ENCODE measurements at regions not wholly inside any gene's neighbourhood (a gene's known extent, or its start where the extent isn't known, plus 50 kb on each side); places are given as distances from the start of the nearest gene placed in this dataset.

DNA sequence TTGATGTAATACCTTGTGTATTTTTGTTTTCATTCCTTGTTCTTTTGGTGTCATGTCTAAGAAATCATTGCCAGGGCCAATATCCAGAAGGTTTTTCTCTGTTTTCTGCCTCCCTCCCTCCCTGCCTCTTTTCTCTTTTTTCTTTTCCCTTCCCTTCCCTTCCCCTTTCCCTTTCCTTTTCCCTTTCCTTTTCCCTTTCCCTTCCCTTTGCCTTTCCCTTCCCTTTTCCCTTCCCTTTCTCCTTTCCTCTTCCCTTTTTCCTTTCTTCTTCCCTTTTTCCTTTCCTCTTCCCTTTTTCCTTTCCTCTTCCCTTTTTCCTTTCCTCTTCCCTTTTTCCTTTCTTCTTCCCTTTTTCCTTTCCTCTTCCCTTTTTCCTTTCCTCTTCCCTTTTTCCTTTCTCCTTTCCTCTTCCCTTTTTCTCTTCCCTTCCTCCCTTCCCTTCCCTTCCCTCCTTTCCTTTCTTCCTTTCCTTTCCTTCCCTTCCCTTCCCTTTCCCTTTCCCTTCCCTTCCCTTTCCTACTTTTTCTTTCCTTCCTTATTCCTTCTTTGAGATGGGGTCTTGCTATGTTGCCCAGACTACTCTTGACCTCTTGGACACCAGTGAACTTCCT is 646.1 kb downstream of the RAPGEF2 start:
- intact Hi-C loops (cut with micrococcal nuclease), result no loop called here
- no peak overlapping the region for H3K4me3 ChIP-seq (replicated peaks in 1 of 2; ENCODE audit: low read depth in 1 of 2, low read length in 2 of 2)
- no TSS peak for BruUV-seq (replicated peaks)

More for the DNA sequence above, 646.1 kb downstream of the RAPGEF2 start:
- Histone ChIP-seq H3K27ac (ENCODE audit: low read depth, low read length) (no peak overlapping the region), H3K79me2 (ENCODE audit: insufficient read depth, low read length) (no peaks in the 10 kb centered on the region), H3K9me3 (ENCODE audit: control insufficient read depth in 1 of 2, insufficient read depth in 1 of 2, low read depth in 1 of 2, low read length in 2 of 2) (no peaks in the 10 kb centered on the region; a peak in 1 of 4 replicates), H2AFZ (ENCODE audit: low read depth, low read length, poor library complexity, severe bottlenecking) (no peak overlapping the region), H3K4me2 (ENCODE audit: low read length) (no peak overlapping the region), H3K9me2 (ENCODE audit: insufficient read depth) (no peaks in the 10 kb centered on the region), H3K4me1 (ENCODE audit: control insufficient read depth in 1 of 2, insufficient read depth in 2 of 2, low read length in 2 of 2) (no peaks in the 10 kb centered on the region), H3K36me3 (ENCODE audit: control insufficient read depth in 1 of 2, insufficient read depth in 2 of 2, low read length in 2 of 2) (no peaks in the 10 kb centered on the region), H3K27me3 (ENCODE audit: insufficient read depth, low read length) (no peaks in the 10 kb centered on the region), H4K20me1 (ENCODE audit: insufficient read depth) (no peaks in the 10 kb centered on the region), H3K9ac (ENCODE audit: low read length) (no peak overlapping the region)
- DNase-seq (ENCODE audit: low read depth, low spot score) (no peak), ATAC-seq (no peak)
- ChIA-PET POLR2A (no interaction called here), CTCF (no interaction called here), RAD21 (ENCODE audit: low non-redundant PET in 1 of 2, low total read pairs in 2 of 2, uncharacterized antibody in 2 of 2, unreplicated experiment in 2 of 2) (no interaction called here)
- TF ChIP-seq JUND (IDR thresholded peaks at IDR 0.05) (no peak), POLR2A (IDR thresholded peaks at IDR 0.05; ENCODE audit: borderline replicate concordance, extremely low read depth, insufficient read depth, insufficient read length) (no peak), MAX (IDR thresholded peaks at IDR 0.05) (no peak), SIN3A (IDR thresholded peaks at IDR 0.05; ENCODE audit: low read depth) (no peak), ZNF274 (IDR thresholded peaks at IDR 0.05; ENCODE audit: low read depth, low read length) (no peak), SRF (IDR thresholded peaks at IDR 0.05; ENCODE audit: low read depth) (no peak), TCF7L2 (IDR thresholded peaks at IDR 0.05; ENCODE audit: borderline replicate concordance, extremely low read depth, insufficient read depth, insufficient read length) (no peak), CEBPB (IDR thresholded peaks at IDR 0.05; ENCODE audit: low read depth) (no peak), ATF3 (IDR thresholded peaks at IDR 0.05) (no peak), ZBTB33 (IDR thresholded peaks at IDR 0.05; ENCODE audit: extremely low read depth, insufficient replicate concordance, low read length) (no peak), ZFX (IDR thresholded peaks at IDR 0.05) (no peak), RAD21 (IDR thresholded peaks at IDR 0.05; ENCODE audit: low read depth) (no peak)

Measured in HCT116 (cell line).